ENCODE measurements at regions not wholly inside any gene's neighbourhood (a gene's known extent, or its start where the extent isn't known, plus 50 kb on each side); places are given as distances from the start of the nearest gene placed in this dataset.

- TF ChIP-seq NR2C2 (CRISPR knock-in tag; IDR thresholded peaks at IDR 0.05): no peak
- TF ChIP-seq ZNF281 (CRISPR knock-in tag; IDR thresholded peaks at IDR 0.05): no peak
- no peak for TF ChIP-seq USF2 (CRISPR knock-in tag; IDR thresholded peaks at IDR 0.05)
- TF ChIP-seq NR1H2 (CRISPR knock-in tag; IDR thresholded peaks at IDR 0.05): no peak
- TF ChIP-seq MAX (CRISPR knock-in tag; IDR thresholded peaks at IDR 0.05): no peak
- TF ChIP-seq ATF1 (CRISPR knock-in tag; IDR thresholded peaks at IDR 0.05): no peak
- TF ChIP-seq FOXJ3 (CRISPR knock-in tag; IDR thresholded peaks at IDR 0.05; ENCODE audit: borderline replicate concordance): no peak
- TF ChIP-seq CTCF (IDR thresholded peaks at IDR 0.05): peak; percentile 23; the same call in 1 of the 2 replicates
- TF ChIP-seq E2F1 (CRISPR knock-in tag; IDR thresholded peaks at IDR 0.05): no peak
- TF ChIP-seq NFE2L1 (CRISPR knock-in tag; IDR thresholded peaks at IDR 0.05): no peak
- TF ChIP-seq ZNF512 (CRISPR knock-in tag; IDR thresholded peaks at IDR 0.05; ENCODE audit: borderline replicate concordance): no peak
Observed at GRCh38 chr5:173530547-173530946, 85.9 kb downstream of the BOD1 start.

Data from WTC11 (cell line).